GM06990 (cell line): ENCODE measurements at regions not wholly inside any gene's neighbourhood (a gene's known extent, or its start where the extent isn't known, plus 50 kb on each side); places are given as distances from the start of the nearest gene placed in this dataset.

ENCODE experiments used
- DNase-seq: peaks from one replicate; pipeline ENCODE4 v3.0.0-alpha.2; 2011; ENCODE audit not compliant: insufficient read length; ENCODE audit errors: extremely low read depth
- H3K27me3 ChIP-seq: replicated peaks from 2 replicates; pipeline ENCODE4 v1.6.0; 2011; ENCODE audit warnings: low read length; ENCODE audit not compliant: control insufficient read depth, insufficient read depth
- H3K36me3 ChIP-seq: 2 replicates; pipeline ENCODE4 v1.5.1; 2011; ENCODE audit warnings: low read length; ENCODE audit not compliant: control insufficient read depth, insufficient read depth
- H3K4me3 ChIP-seq: replicated peaks from 2 replicates; pipeline ENCODE4 v1.5.1; 2011; ENCODE audit warnings: low read depth, mild to moderate bottlenecking, control low read depth, low read length
- CTCF ChIP-seq: IDR thresholded peaks from 2 replicates; pipeline ENCODE4 v1.5.1; 2011; ENCODE audit warnings: low read length, control low read depth, mild to moderate bottlenecking, inconsistent platforms; ENCODE audit not compliant: insufficient read depth, poor library complexity, severe bottlenecking

GRCh38 chr9:1505489-1505888 is 455.3 kb downstream of the DMRT2 start:
- no peak overlapping the region for H3K4me3 ChIP-seq
- DNase-seq, result no peak
- no peak for TF ChIP-seq CTCF
- H3K27me3 ChIP-seq, result no peaks in the 10 kb centered on the region
- H3K36me3 ChIP-seq, result no peaks in the 10 kb centered on the region

GRCh38 chr9:1510712-1511111 is 460.6 kb downstream of the DMRT2 start:
- no peak for DNase-seq
- no peak for TF ChIP-seq CTCF
- H3K36me3 ChIP-seq, result no peaks in the 10 kb centered on the region
- no peak overlapping the region for H3K4me3 ChIP-seq
- no peaks in the 10 kb centered on the region for H3K27me3 ChIP-seq

GRCh38 chr9:1513105-1513504 is 462.9 kb downstream of the DMRT2 start:
- H3K27me3 ChIP-seq, result no peaks in the 10 kb centered on the region
- DNase-seq, result no peak
- no peak overlapping the region for H3K4me3 ChIP-seq
- no peaks in the 10 kb centered on the region for H3K36me3 ChIP-seq
- no peak for TF ChIP-seq CTCF

GRCh38 chr9:1514250-1514649 is 464.1 kb downstream of the DMRT2 start:
- DNase-seq, result no peak
- no peak overlapping the region for H3K4me3 ChIP-seq
- no peaks in the 10 kb centered on the region for H3K36me3 ChIP-seq
- no peaks in the 10 kb centered on the region for H3K27me3 ChIP-seq
- TF ChIP-seq CTCF, result no peak

- DNase-seq, result no peak
- no peak for TF ChIP-seq CTCF
- no peaks in the 10 kb centered on the region for H3K27me3 ChIP-seq
- H3K4me3 ChIP-seq, result no peak overlapping the region
- H3K36me3 ChIP-seq, result no peaks in the 10 kb centered on the region
These were observed 464.7 kb downstream of the DMRT2 start for GRCh38 chr9:1514776-1515363.

GRCh38 chr9:1515557-1515956 is 465.4 kb downstream of the DMRT2 start:
- no peaks in the 10 kb centered on the region for H3K36me3 ChIP-seq
- TF ChIP-seq CTCF, result peak; percentile 11
- no peak for DNase-seq
- no peaks in the 10 kb centered on the region for H3K27me3 ChIP-seq
- H3K4me3 ChIP-seq, result no peak overlapping the region
